Jurkat, Clone E6-1 (cell line): ENCODE measurements at regions not wholly inside any gene's neighbourhood (a gene's known extent, or its start where the extent isn't known, plus 50 kb on each side); places are given as distances from the start of the nearest gene placed in this dataset.

Experiments
- DNase-seq: peaks from one replicate; pipeline ENCODE4 v3.0.0-alpha.2; 2011; ENCODE audit warnings: low read depth, low spot score
- H3K4me3 ChIP-seq: 2 replicates; pipeline ENCODE4 v1.5.1; 2011; ENCODE audit warnings: mild to moderate bottlenecking, low read length, control low read depth, moderate library complexity

DNA sequence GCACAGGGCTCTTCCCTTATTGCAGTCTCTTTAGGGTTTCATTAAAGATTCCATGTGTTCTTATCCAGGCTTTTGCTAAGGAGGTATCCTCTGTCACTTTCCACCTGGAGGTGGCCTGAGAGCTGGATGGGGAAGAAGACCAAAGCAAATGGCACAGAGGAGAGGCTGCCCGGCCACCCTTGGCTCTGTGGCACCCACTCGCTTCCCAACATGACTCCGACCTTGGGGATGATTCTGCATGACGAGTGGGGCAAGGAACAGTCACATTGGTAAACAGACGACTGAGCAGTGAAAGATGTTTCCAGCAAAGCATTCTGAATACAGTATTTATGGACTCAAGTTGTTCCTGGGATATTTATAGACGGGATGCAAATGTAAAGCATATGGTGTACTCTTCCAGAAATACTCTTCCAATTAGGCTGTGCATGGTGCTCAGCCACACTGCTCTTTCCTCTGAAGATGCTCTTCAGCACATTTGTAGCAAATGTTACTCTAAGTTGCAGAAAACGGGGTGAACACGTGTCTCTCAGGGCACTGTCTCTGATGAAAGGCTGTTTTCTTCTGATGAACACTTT, 377.1 kb upstream of the HS6ST1 start:
- DNase-seq, result no peak
- no peak overlapping the region for H3K4me3 ChIP-seq

DNA sequence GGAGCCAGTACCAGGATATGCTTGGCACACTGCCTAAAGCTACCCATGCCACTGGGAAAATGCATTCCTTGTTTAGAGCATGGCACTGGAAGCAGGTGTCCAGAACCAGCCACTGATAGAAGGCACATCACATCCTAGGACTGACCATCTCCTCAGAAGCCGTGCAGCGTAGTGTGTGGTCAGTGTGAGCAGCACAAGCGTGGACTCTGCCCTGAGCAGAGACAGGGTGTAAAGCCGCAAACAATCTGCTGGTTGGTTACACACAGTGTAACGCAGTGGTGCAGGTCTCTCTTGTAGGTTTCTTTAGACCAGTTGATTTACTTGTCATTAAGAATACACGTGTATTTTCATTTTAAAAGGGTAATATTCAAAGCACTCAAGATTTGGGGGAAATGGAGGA, 377.8 kb upstream of the HS6ST1 start:
- H3K4me3 ChIP-seq, result no peak overlapping the region
- no peak for DNase-seq

DNA sequence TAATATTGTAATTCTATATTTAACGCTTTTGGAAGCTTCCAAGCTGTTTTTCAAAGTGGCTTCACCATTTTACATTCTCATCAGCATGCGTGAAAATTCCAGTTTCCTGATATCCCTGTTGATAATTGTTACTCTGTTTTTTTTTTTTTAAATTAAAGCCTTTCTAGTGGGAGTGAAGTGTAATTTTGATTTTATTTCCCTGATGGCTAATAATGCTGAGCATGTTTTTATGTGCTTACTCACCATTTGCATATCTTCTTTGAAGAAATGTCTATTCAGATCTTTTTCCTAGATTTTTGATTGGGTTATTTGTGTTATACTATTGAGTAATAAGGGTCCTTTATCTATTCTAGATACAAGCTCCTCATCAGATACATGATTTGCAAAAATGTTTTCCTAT, 382.8 kb upstream of the HS6ST1 start:
- DNase-seq, result no peak
- H3K4me3 ChIP-seq, result no peak overlapping the region

- no peak for DNase-seq
- H3K4me3 ChIP-seq, result no peak overlapping the region
Observed at GRCh38 chr2:128702616-128703015, 383.9 kb upstream of the HS6ST1 start.

DNA sequence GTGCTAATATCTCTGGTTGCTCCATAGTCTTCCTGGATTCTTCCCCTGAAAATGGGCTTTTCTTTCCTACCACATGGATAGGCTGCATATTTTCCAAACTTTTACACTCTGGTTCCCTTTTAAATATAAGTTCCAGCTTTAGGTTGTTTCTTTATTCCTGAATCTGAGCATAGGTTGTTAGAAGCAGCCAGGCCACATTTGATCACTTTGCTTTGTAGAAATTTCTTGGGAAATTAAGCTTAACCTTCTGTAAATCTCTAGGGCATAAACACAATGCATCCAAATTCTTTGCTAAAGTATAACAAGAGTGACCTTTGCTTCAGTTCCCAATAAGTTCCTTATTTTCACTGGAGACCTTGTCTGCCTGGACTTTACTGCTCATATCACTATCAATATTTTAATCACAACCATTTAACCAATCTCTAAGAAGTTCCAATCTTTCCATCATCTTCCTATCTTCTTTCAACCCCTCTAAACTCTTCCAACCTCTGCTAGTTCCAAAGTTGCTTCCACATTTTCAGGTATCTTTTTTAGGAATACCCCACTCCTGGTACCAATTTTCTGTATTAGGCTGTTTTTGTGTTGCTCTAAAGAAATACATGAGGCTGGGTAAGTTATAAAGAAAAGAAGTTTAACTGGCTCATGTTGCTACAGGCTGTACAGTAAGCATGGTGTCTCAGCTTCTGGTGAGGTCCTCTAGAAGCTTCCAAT, 389.6 kb upstream of the HS6ST1 start:
- no peak for DNase-seq
- H3K4me3 ChIP-seq, result no peak overlapping the region

DNA sequence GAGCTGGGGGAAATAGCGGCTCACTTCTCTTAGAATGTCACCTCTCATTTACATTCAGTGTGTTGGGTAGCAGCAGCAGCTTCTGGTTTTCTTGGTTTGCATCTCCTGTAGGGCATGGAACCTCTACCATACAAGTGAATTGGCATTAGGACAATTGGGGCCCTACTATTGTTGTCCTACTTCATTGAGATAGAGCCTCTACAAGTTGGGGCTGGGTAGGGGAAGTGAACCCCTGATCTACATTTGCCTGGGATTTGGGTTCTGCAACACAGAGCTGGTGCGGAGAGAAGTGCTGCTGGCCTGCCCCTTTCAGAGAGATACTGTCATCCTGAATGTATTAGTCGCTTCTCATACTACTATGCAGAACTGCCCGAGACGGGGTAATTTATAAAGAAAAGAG, 391.6 kb upstream of the HS6ST1 start:
- DNase-seq, result no peak
- H3K4me3 ChIP-seq, result 0 out of 2 replicates have a peak overlapping the region, but pooled peaks have one; percentile 4

- no peak for DNase-seq
- peak overlapping the region; percentile 4; the same call in 1 of the 2 replicates for H3K4me3 ChIP-seq
Observed at GRCh38 chr2:128710729-128711128, 392.1 kb upstream of the HS6ST1 start.

DNA sequence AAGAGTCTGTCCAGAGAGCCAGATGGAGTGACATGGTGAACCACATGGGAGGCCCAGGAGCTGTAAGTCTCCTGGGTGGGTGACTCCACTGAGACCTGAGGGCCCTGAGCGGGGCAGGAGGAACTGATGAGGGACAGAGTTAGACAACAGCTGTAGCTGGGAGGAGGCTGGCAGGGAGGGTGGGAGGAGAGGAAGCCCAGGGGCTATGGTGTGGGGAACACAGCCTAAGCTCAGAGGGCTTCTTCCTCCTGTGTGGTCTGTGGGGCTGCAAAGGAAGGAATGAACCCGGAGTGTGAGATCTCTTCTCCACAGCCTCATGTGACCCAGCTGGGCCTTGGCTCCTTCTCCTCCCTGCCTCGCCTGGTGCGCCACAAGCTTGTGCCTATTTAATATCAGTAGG, 395.6 kb upstream of the HS6ST1 start:
- peak overlapping the region; percentile 15 for H3K4me3 ChIP-seq
- DNase-seq, result peak; percentile 86

DNA sequence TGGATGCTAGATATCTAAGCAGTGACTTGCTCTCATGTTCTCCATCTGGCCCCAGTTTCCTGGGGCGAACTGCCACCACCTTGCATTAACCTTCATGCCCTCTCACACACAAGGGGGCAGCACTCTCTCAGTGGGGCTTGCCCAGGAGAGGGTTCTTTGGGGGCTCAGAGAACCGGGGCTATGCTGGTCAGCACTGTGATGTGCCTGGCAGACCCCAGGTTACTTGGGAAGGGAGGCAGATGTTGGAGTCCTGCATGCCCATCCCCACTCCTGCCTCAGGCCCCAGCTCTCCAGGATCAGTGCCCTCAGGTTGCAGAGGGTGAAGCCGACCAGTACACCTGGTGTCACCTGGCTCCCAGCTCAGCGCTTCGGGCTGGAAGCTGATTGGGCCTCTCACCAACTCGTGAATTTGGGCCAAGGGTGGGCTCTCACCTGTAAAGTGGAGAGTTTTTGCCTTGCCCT, 396.2 kb upstream of the HS6ST1 start:
- peak; percentile 86 for DNase-seq
- H3K4me3 ChIP-seq, result no peak overlapping the region; the same call in 1 of the 2 replicates

GRCh38 chr2:128715360-128715759, 396.7 kb upstream of the HS6ST1 start:
- H3K4me3 ChIP-seq, result no peak overlapping the region

GRCh38 chr2:128716299-128716721, 397.6 kb upstream of the HS6ST1 start:
- H3K4me3 ChIP-seq, result peak overlapping the region; percentile 34
- DNase-seq, result peak; percentile 99

More at GRCh38 chr2:128715360-128715759, 396.7 kb upstream of the HS6ST1 start:
- DNase-seq, result no peak

DNA sequence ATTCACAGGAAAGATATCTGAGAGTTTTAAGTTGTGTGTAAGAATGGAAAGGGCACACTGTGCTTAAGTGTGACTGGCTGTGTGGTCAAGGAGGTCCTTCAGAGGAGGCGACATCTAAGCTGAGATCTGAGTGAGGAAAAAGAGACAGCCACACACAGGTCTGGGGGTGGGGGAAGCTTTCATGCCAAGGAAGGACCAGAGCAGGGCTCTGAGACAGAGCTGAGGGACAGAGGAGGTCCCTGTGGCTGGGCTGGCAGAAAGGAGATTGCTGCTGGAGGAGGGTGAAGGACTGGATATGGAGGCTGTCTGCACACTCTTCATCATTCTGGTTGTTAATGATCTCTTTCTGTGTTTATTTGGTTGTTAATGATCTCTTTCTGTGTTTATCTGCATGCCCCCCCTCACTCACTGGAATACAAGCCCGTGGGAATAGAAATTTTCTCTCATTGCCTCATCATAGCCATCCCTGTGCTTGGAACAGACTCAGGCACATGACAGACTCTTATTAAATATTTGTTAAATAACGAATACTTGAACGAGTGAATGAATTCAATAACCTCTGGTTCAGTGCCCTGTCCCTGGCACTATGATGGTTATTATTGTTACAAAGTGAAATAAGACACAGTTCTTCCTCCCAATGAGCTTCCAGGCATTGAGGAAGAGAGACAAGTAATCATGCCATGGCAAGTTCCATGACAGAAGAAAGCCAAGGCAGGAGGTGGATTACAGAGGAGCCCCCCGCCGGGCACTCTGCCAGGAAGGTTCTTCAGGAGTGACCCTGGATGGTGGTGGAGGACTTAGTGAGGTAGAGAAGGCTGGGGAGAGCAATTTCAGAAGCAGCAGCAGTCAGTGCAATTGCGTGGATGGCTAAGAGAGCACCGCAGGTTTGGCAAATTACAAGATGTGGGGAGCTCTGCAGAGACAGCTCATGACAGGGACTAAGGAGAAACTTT, 399.4 kb upstream of the HS6ST1 start:
- no peak overlapping the region for H3K4me3 ChIP-seq
- DNase-seq, result no peak

- H3K4me3 ChIP-seq, result no peak overlapping the region
- DNase-seq, result no peak
Observed at GRCh38 chr2:128720080-128721022, 401.7 kb upstream of the HS6ST1 start.

GRCh38 chr2:128721096-128721495, 402.4 kb upstream of the HS6ST1 start:
- H3K4me3 ChIP-seq, result no peak overlapping the region
- DNase-seq, result no peak

DNA sequence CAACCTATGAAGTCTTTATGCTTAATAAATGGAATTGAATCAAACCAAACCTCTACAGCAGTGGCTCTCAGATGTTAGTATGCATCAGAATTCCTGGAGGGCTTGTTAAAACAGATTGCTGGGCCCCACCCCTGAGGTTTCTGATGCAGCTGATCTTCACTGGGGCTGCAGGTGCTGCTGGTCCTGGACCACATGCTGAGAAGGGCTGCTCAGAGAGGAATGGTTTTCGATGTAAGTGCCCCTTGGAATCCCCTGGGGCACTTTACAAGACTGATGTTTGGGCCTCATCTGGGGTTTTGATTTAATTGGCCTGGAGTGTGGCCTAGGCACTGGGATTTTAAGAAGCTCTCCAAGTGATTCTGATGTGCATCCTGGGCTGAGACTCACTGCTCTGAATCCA, 403.8 kb upstream of the HS6ST1 start:
- H3K4me3 ChIP-seq, result no peak overlapping the region
- DNase-seq, result no peak

- no peak for DNase-seq
- H3K4me3 ChIP-seq, result no peak overlapping the region
Observed at GRCh38 chr2:128724547-128724946, 405.9 kb upstream of the HS6ST1 start.

DNA sequence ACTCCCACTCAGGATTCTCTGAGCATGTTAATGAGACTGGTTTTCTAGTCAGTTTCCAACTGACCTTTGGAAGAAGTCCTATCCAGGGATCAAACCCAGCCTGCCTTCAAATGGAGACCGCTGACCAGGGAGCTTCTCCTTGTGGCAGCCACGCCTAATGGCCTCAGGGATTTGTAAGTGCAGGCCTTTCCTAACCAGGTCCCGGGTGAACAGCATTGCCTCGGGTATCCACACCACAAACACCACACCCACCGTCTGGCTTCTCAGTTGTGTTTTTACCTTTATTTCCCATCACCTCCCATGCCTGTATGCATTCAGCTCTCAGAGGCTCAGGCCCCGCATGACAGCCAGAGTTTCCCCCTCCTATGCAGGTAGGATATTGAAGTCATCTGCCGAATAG, 406.3 kb upstream of the HS6ST1 start:
- DNase-seq, result no peak
- H3K4me3 ChIP-seq, result no peak overlapping the region

- H3K4me3 ChIP-seq, result no peak overlapping the region
- no peak for DNase-seq
Observed at GRCh38 chr2:128726236-128726635, 407.6 kb upstream of the HS6ST1 start.

GRCh38 chr2:128726911-128727310, 408.2 kb upstream of the HS6ST1 start:
- H3K4me3 ChIP-seq, result no peak overlapping the region
- no peak for DNase-seq
